Psoas muscle (tissue), 7 donors: ENCODE measurements at regions not wholly inside any gene's neighbourhood (a gene's known extent, or its start where the extent isn't known, plus 50 kb on each side); places are given as distances from the start of the nearest gene placed in this dataset.

ENCODE experiments used
- ATAC-seq, 4 donors: fragments of 200-7000 bp; cut with Tn5 transposase; one replicate each; pipeline ENCODE4 v1.9.1; 2020; ENCODE audit warnings: moderate library complexity in 3 of 4, mild to moderate bottlenecking in 2 of 4
- DNase-seq, 2 donors: peaks; one replicate each; pipeline ENCODE4 v3.0.0-alpha.2; 2020
- H3K27ac ChIP-seq: fragments of 200-600 bp; one replicate; pipeline ENCODE4 v1.8.0; 2022
- H3K27me3 ChIP-seq, 3 donors: fragments of 200-600 bp in 1 of 3; one replicate each; pipeline versions ENCODE4 v1.6.1 to v1.8.0; 2013 to 2022; ENCODE audit warnings: low read length in 2 of 3, mild to moderate bottlenecking in 2 of 3, moderate library complexity in 1 of 3; ENCODE audit not compliant: insufficient read depth in 3 of 3
- H3K36me3 ChIP-seq, 2 donors: fragments of 200-600 bp in 1 of 2; one replicate each; pipeline versions ENCODE4 v1.6.1 to v1.8.0; 2013 to 2022; ENCODE audit warnings: low read depth in 1 of 2, mild to moderate bottlenecking in 1 of 2, moderate library complexity in 1 of 2; ENCODE audit not compliant: insufficient read depth in 1 of 2
- H3K4me1 ChIP-seq: fragments of 200-600 bp; one replicate; pipeline ENCODE4 v1.8.0; 2022
- H3K4me3 ChIP-seq: fragments of 200-600 bp; one replicate; pipeline ENCODE4 v1.8.0; 2022; ENCODE audit warnings: mild to moderate bottlenecking
- H3K9me3 ChIP-seq: fragments of 200-600 bp; one replicate; pipeline ENCODE4 v1.8.0; 2022
- CTCF ChIP-seq: fragments of 200-600 bp; IDR thresholded peaks from one replicate; pipeline ENCODE4 v1.8.0; 2022; ENCODE audit warnings: antibody characterized with exemption
- WGBS, 3 donors: extraction: QIAGEN DNeasy Blood & Tissue Kit; methylation state at CpG; one replicate each; pipeline versions ENCODE4 v1.1.6 to v1.1.7; 2013; 5-methylcytosine and 5-hydroxymethylcytosine counted together
- intact Hi-C, 2 donors: fragments of 100-400 bp; cut with DNase I; formaldehyde crosslinking; loops; one replicate each; pipeline versions ENCODE4 v1.11.0 to v1.14.2; 2022
- donor health status: healthy with polysubstance abuse.
- donor health status: DM: no; HTN: no; CAD: no; lungs with moderate emphysema.
- donor health status: Bipolar disorder and iron deficiency.
- donor health status: healthy.
- donor health status: DM: yes; HTN: yes; CAD: no.
- donor health status: DM: no; HTN: no; CAD: no.
- donor health status: DM: yes; HTN: yes; CAD: no.

DNA sequence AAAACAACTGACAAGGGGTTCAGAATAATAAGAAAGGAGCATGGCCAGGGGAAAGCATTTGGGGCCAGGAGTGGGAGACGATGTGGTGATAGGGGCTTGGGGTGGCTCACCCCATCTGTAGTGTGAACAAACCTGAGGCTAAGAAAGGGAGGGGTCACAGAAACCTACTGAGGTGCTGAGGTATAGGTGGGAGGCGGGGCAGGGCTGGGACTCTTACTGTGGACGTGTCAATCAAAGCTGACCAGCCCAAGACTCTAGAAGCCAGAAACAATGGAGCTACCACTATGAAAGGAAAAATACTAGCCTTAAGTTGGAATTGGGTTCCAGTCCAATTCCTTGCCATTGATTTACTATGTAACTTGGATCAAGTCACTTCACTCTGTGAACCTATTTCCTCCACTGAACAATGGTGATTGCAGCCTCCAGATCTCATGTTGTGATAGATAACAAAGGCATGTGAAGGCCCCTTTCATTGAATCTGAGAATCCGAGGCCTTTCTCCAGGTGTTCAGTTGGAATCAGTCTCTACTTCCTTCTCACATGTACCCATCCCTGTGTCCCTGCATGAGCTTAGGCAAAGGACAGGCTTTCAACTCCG lies 260.9 kb upstream of the HES1 start:
- no peak overlapping the region for H3K27ac ChIP-seq
- H3K9me3 ChIP-seq = no peaks in the 10 kb centered on the region
- H3K4me1 ChIP-seq = peaks cover 15% of the 10 kb centered on the region
- intact Hi-C loops = loop anchor here in 1 of 2 donors (5.0 kb wide), 2 partner anchors 122 to 257 kb away; no protein-coding TSS in a partner anchor
- no peak overlapping the region for H3K4me3 ChIP-seq
- no peaks in the 10 kb centered on the region for H3K36me3 ChIP-seq
- DNase-seq (no peak), ATAC-seq (no peak)
- 87 to 93% (median 89%) methylated on average over 5 of the region's 5 CpGs for WGBS, 3 donors
- no peak for TF ChIP-seq CTCF
- H3K27me3 ChIP-seq = no peaks in the 10 kb centered on the region

GRCh38 chr3:193875601-193876321 lies 260.2 kb upstream of the HES1 start:
- H3K27me3 ChIP-seq = no peaks in the 10 kb centered on the region
- no peaks in the 10 kb centered on the region for H3K9me3 ChIP-seq
- no peaks in the 10 kb centered on the region for H3K36me3 ChIP-seq
- no peak overlapping the region for H3K4me3 ChIP-seq
- intact Hi-C loops = no loop called here
- ATAC-seq = no peak
- 60 to 90% (median 64%) methylated on average over 5 of the region's 5 CpGs for WGBS, 3 donors
- H3K27ac ChIP-seq = no peak overlapping the region
- H3K4me1 ChIP-seq = peaks cover 15% of the 10 kb centered on the region
- TF ChIP-seq CTCF = no peak
- no peak for DNase-seq

DNA sequence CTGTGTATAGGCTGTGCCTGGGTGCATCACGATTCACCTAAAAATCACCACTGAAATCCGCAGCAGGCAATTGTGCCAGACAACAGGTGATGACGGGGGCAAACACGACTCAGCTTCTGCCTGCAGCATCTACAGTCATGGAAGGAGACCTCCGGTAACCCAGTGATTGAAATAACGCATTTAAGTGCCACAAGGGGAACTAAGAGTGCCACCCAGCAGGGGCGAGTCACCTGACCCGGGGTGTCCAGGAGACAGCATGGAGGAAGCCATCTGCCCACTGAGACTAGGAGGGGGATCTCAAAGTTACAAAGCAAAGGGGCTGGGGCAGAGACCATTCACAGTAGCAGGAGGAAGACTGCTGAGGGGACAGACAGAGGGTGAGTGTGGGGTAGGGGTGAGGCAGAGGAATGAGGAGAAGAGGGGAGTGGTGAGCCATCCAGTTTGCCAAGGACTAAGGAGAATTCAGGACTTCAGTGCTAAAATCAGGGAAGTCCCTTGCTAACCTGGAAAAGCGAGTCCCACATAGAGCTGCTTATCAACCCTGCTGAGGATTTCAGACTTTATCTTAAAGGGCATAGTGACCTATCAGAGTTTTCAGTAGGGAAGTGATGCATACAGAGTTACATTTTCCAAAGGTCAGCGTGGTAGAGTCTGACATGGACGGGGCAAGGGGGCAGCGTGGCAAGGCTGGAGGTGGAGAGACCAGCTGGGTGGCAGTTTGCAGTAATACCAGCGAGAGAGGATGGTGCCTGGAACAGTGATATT lies 256.7 kb upstream of the HES1 start:
- ATAC-seq (no peak), DNase-seq (no peak)
- H3K27me3 ChIP-seq = no peaks in the 10 kb centered on the region
- intact Hi-C loops = no loop called here
- WGBS, 3 donors = 83 to 85% (median 85%) methylated on average over 13 of the region's 13 CpGs
- no peaks in the 10 kb centered on the region for H3K36me3 ChIP-seq
- no peak overlapping the region for H3K4me3 ChIP-seq
- peaks cover 7% of the 10 kb centered on the region for H3K4me1 ChIP-seq
- no peaks in the 10 kb centered on the region for H3K9me3 ChIP-seq
- no peak for TF ChIP-seq CTCF
- H3K27ac ChIP-seq = no peak overlapping the region

GRCh38 chr3:193879864-193880242 lies 256.1 kb upstream of the HES1 start:
- no peaks in the 10 kb centered on the region for H3K9me3 ChIP-seq
- 78 to 87% (median 85%) methylated on average over 1 of the region's 1 CpG for WGBS, 3 donors
- intact Hi-C loops = no loop called here
- H3K4me3 ChIP-seq = no peak overlapping the region
- H3K36me3 ChIP-seq = no peaks in the 10 kb centered on the region
- TF ChIP-seq CTCF = no peak
- ATAC-seq (no peak), DNase-seq (no peak)
- H3K27me3 ChIP-seq = no peaks in the 10 kb centered on the region
- H3K27ac ChIP-seq = no peak overlapping the region
- H3K4me1 ChIP-seq = peaks cover 7% of the 10 kb centered on the region
